GM12865 (cell line): ENCODE measurements at regions not wholly inside any gene's neighbourhood (a gene's known extent, or its start where the extent isn't known, plus 50 kb on each side); places are given as distances from the start of the nearest gene placed in this dataset.

Experiments
- DNase-seq: peaks from one replicate; pipeline ENCODE4 v3.0.0; 2010; ENCODE audit warnings: low read depth
- H3K4me3 ChIP-seq: 2 replicates; pipeline ENCODE4 v1.5.1; 2011; ENCODE audit warnings: mild to moderate bottlenecking, low read depth, low read length, control low read depth
- CTCF ChIP-seq: IDR thresholded peaks from 2 replicates; pipeline ENCODE4 v1.5.1; 2011; ENCODE audit warnings: low read length, control low read depth, low read depth, inconsistent platforms; ENCODE audit not compliant: insufficient read depth; ENCODE audit errors: missing control alignments

- TF ChIP-seq CTCF: no peak
- DNase-seq: no peak
- H3K4me3 ChIP-seq: no peak overlapping the region
Measured at GRCh38 chr1:228979774-228980173, 244.5 kb downstream of the RHOU start.

- no peak for DNase-seq
- no peak for TF ChIP-seq CTCF
- no peak overlapping the region for H3K4me3 ChIP-seq
Measured at GRCh38 chr1:228980232-228980937, 245.1 kb downstream of the RHOU start.

- no peak for DNase-seq
- no peak for TF ChIP-seq CTCF
- H3K4me3 ChIP-seq: no peak overlapping the region
Measured at GRCh38 chr1:228982637-228983036, 247.4 kb downstream of the RHOU start.

- DNase-seq: no peak
- no peak for TF ChIP-seq CTCF
- H3K4me3 ChIP-seq: no peak overlapping the region
Measured at GRCh38 chr1:228983231-228983660, 248.0 kb downstream of the RHOU start.

GRCh38 chr1:228983661-228984060, 248.4 kb downstream of the RHOU start:
- no peak for TF ChIP-seq CTCF
- DNase-seq: no peak
- no peak overlapping the region for H3K4me3 ChIP-seq

- no peak for TF ChIP-seq CTCF
- DNase-seq: no peak
- H3K4me3 ChIP-seq: no peak overlapping the region
Measured at GRCh38 chr1:228984107-228984506, 248.8 kb downstream of the RHOU start.
